ENCODE measurements at regions not wholly inside any gene's neighbourhood (a gene's known extent, or its start where the extent isn't known, plus 50 kb on each side); places are given as distances from the start of the nearest gene placed in this dataset.

GRCh38 chr13:99053636-99054233, 75.9 kb upstream of the DOCK9 start:
- H3K9me3 ChIP-seq: no peaks in the 10 kb centered on the region
- no peak for TF ChIP-seq CTCF (IDR thresholded peaks at IDR 0.05)
- H3K4me1 ChIP-seq (ENCODE audit: control insufficient read depth in 1 of 2, insufficient read depth in 1 of 2, low read depth in 1 of 2, low read length in 1 of 2): peaks cover 34 to 35% of the 10 kb centered on the region in 2 experiments
- H3K4me3 ChIP-seq (ENCODE audit: low read depth in 1 of 2, low read length in 1 of 2): no peak overlapping the region
- H3K27ac ChIP-seq: no peak overlapping the region
- no peaks in the 10 kb centered on the region for H3K36me3 ChIP-seq
- H3K27me3 ChIP-seq: peaks cover 99% of the 10 kb centered on the region

DNA sequence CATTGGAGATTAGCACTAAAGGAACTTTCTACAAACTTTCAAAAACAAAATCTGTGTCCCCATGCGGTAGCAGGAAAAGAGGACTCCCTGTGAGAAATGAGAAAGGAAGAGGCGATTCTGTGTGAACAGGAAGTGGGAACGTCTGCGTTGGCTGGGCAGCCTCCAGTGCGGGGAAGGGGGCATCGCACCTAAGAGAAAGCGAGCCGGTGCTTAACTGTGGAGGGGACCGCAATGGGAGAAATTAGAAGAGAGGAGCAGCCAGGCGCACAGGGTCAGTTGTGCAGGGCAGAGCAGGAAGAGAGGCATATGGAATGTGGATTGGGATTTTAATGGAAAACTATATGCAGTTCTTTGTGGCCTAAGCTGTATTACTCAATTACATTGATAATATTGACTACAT, 77.4 kb upstream of the DOCK9 start:
- H3K9me3 ChIP-seq: no peaks in the 10 kb centered on the region
- H3K27ac ChIP-seq: no peak overlapping the region
- H3K36me3 ChIP-seq: no peaks in the 10 kb centered on the region
- no peak overlapping the region for H3K4me3 ChIP-seq (ENCODE audit: low read depth in 1 of 2, low read length in 1 of 2)
- TF ChIP-seq CTCF (IDR thresholded peaks at IDR 0.05): no peak
- peaks cover 99% of the 10 kb centered on the region for H3K27me3 ChIP-seq
- peaks cover 25% of the 10 kb centered on the region in 2 experiments for H3K4me1 ChIP-seq (ENCODE audit: control insufficient read depth in 1 of 2, insufficient read depth in 1 of 2, low read depth in 1 of 2, low read length in 1 of 2)

DNA sequence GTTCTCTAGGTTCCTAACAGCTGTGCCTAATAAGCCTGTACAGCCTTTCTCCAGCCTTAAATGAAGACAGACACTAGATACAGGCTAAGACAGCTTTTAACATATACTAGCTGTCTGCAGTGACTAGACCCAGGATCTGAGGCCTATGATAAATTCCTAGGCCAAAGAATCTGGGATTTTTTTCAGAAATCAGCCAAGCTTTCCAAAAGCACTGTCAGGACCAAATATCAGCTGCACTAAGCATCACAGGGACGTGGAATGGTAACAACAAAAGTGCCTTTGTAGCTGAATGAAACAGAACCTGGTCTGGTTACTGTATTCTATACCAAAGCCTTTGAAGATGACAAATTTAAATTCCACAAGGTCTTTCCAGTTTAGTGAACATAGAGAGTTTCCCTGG, 77.9 kb upstream of the DOCK9 start:
- H3K4me1 ChIP-seq (ENCODE audit: control insufficient read depth in 1 of 2, insufficient read depth in 1 of 2, low read depth in 1 of 2, low read length in 1 of 2): peaks cover 20% of the 10 kb centered on the region in 2 experiments

DNA sequence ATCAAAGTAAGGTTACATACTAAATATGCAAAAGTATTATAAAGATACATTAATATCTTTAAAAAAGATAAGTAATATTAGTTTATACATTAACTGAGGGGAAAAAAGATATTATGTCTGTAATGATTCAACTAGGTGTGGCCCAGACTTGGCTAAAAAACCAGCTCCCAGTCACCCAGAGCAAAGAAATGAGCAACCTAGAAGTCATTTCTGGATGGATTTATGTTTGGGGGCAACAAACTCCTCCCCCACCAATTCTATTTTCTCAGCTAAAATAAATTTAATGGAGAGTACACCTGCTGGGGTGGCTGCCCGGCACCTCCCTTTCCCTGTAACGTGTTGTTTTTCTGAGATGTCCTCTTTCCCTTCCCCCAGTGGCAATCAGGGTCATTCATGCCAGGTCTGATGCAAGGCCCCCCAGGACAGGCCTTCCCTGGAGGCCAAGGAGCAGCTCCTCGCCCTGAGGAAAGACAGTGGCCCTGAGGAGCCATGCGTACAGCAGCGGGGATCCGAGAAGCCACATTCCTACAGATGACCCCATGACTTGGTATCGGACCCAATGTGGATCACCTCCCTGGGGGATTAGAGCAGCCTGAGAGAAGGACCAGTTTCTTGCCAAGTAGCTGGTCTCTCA, 78.6 kb upstream of the DOCK9 start:
- no peak for TF ChIP-seq CTCF (IDR thresholded peaks at IDR 0.05)
- Histone ChIP-seq H3K36me3 (no peaks in the 10 kb centered on the region), H3K27me3 (peaks cover 100% of the 10 kb centered on the region), H3K4me1 (ENCODE audit: control insufficient read depth in 1 of 2, insufficient read depth in 1 of 2, low read depth in 1 of 2, low read length in 1 of 2) (peaks cover 13% of the 10 kb centered on the region in 2 experiments), H3K4me3 (ENCODE audit: low read depth in 1 of 2, low read length in 1 of 2) (no peak overlapping the region), H3K9me3 (no peaks in the 10 kb centered on the region), H3K27ac (no peak overlapping the region)

More for the DNA sequence above, 77.9 kb upstream of the DOCK9 start:
- Histone ChIP-seq H3K9me3 (no peaks in the 10 kb centered on the region), H3K27me3 (peaks cover 99% of the 10 kb centered on the region), H3K27ac (no peak overlapping the region), H3K36me3 (no peaks in the 10 kb centered on the region), H3K4me3 (ENCODE audit: low read depth in 1 of 2, low read length in 1 of 2) (no peak overlapping the region)
- TF ChIP-seq CTCF (IDR thresholded peaks at IDR 0.05): no peak

- Histone ChIP-seq H3K9me3 (no peaks in the 10 kb centered on the region), H3K27ac (no peak overlapping the region), H3K4me1 (ENCODE audit: control insufficient read depth in 1 of 2, insufficient read depth in 1 of 2, low read depth in 1 of 2, low read length in 1 of 2) (peaks cover 7% of the 10 kb centered on the region in 2 experiments), H3K4me3 (ENCODE audit: low read depth in 1 of 2, low read length in 1 of 2) (no peak overlapping the region), H3K27me3 (peaks cover 100% of the 10 kb centered on the region), H3K36me3 (no peaks in the 10 kb centered on the region)
- no peak for TF ChIP-seq CTCF (IDR thresholded peaks at IDR 0.05)
Observed at GRCh38 chr13:99057310-99057975, 79.6 kb upstream of the DOCK9 start.
